Large intestine (tissue), 3 donors: ENCODE measurements at regions not wholly inside any gene's neighbourhood (a gene's known extent, or its start where the extent isn't known, plus 50 kb on each side); places are given as distances from the start of the nearest gene placed in this dataset.

ENCODE experiments used
- DNase-seq, 2 donors: peaks; one replicate each; pipeline versions ENCODE4 v3.0.0 to v3.0.0-alpha.2; 2013
- H3K27ac ChIP-seq: one replicate; pipeline ENCODE4 v1.5.1; 2013; ENCODE audit warnings: low read length
- H3K27me3 ChIP-seq: 2 replicates; pipeline ENCODE4 v1.6.1; 2013; ENCODE audit warnings: low read length; ENCODE audit not compliant: control insufficient read depth, insufficient read depth
- H3K36me3 ChIP-seq: 2 replicates; pipeline ENCODE4 v1.6.1; 2013; ENCODE audit warnings: low read length; ENCODE audit not compliant: control insufficient read depth, insufficient read depth
- H3K4me1 ChIP-seq: one replicate; pipeline ENCODE4 v1.6.1; 2013; ENCODE audit warnings: low read length; ENCODE audit not compliant: control insufficient read depth, insufficient read depth
- H3K4me3 ChIP-seq: one replicate; pipeline ENCODE4 v1.5.1; 2013; ENCODE audit warnings: low read length
- H3K9me3 ChIP-seq: one replicate; pipeline ENCODE4 v1.6.1; 2013; ENCODE audit warnings: mild to moderate bottlenecking, low read depth, low read length, moderate library complexity; ENCODE audit not compliant: control insufficient read depth
- WGBS: methylation state at CpG from one replicate; pipeline ENCODE4 v1.1.5; 2013; ENCODE audit warnings: low lambda C conversion rate; ENCODE audit not compliant: insufficient coverage; 5-methylcytosine and 5-hydroxymethylcytosine counted together

DNA sequence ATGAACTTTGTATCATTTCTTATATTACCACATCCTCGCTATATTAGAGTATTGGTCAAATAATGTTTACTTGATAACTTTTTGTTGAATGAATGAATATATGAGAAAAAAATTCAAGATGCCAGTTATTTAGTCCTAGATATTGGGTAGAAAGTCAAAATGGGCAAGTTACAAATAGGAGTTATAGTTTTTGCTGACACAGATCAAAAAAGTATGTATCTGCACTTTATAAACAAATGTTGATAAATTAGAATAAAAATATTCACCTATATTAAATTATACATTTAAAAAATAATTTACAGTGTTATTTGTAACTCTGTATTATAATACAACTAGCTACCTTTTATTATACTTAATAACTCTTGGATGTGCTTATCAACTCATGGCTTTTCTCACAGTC, 57.8 kb upstream of the NDST4 start:
- no peaks in the 10 kb centered on the region for H3K36me3 ChIP-seq
- H3K27ac ChIP-seq = no peak overlapping the region
- no peaks in the 10 kb centered on the region for H3K27me3 ChIP-seq
- H3K9me3 ChIP-seq = no peaks in the 10 kb centered on the region
- H3K4me1 ChIP-seq = no peaks in the 10 kb centered on the region
- H3K4me3 ChIP-seq = no peak overlapping the region
- 100% methylated on average over 1 of the region's 1 CpG for WGBS
- DNase-seq = no peak

DNA sequence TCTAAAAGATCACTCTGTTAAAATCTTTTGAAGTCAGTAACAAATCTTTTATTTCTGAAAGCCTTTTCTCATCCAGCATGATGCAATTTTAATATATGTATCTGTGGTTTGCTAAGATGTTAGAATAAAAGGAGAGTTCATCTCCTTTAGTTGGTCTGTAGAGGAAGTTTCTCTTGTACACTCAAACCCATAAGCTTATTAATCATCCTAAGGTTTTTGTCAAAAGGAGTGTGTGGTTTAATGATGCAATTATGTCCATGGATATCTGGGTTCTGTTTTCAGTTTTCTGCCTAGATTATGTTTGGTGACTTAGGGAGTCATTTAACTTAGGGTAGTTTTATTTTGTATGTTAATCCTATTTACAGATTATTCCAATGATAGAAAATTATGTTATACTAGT, 52.1 kb upstream of the NDST4 start:
- Histone ChIP-seq H3K4me1 (no peaks in the 10 kb centered on the region), H3K27ac (no peak overlapping the region), H3K36me3 (no peaks in the 10 kb centered on the region), H3K27me3 (no peaks in the 10 kb centered on the region), H3K4me3 (no peak overlapping the region), H3K9me3 (no peaks in the 10 kb centered on the region)
- DNase-seq = no peak
